ENCODE measurements at regions not wholly inside any gene's neighbourhood (a gene's known extent, or its start where the extent isn't known, plus 50 kb on each side); places are given as distances from the start of the nearest gene placed in this dataset.

DNA sequence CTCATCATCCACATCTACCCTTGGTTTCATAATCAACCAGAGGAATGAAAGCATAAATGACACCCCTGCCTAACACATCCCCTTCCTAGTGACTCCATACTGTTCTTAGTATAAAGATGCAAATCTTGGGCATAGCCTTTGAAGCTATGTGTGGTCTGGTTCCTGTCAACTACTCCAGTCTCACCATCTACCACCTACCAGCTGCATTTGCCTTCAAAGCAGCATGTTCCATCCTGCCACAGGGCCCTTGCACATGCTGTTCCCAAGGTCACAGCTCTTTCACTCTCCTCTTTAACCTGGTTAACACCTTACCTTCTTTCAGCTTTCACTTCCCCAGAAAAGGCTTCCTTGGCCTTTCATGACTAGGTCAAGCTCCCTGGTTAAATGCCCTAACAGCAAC, 62.3 kb upstream of the ARHGEF3 start:
- no peak overlapping the region for H3K9ac ChIP-seq
- TF ChIP-seq CTCF (IDR thresholded peaks at IDR 0.05), result no peak

GRCh38 chr3:56862352-56863062, 60.8 kb upstream of the ARHGEF3 start:
- H3K4me2 ChIP-seq (ENCODE audit: low read length), result peak overlapping the region; percentile 61
- H3K79me2 ChIP-seq, result peaks cover 9% of the 10 kb centered on the region
- H3K27ac ChIP-seq, result peak overlapping the region; percentile 34
- H3K36me3 ChIP-seq (ENCODE audit: control insufficient read depth, insufficient read depth, low read length), result no peaks in the 10 kb centered on the region
- H3K27me3 ChIP-seq (ENCODE audit: control insufficient read depth, insufficient read depth, low read length), result no peaks in the 10 kb centered on the region
- no peak overlapping the region for H3K4me3 ChIP-seq (ENCODE audit: low read depth, low read length)
- no peak for TF ChIP-seq CTCF (IDR thresholded peaks at IDR 0.05)
- no peak overlapping the region for H3K9ac ChIP-seq
- H3K4me1 ChIP-seq, result peaks cover 28% of the 10 kb centered on the region
- H2AFZ ChIP-seq, result peak overlapping the region; percentile 28
- no peaks in the 10 kb centered on the region for H3K9me3 ChIP-seq (ENCODE audit: control insufficient read depth, low read length)

More for the DNA sequence above, 62.3 kb upstream of the ARHGEF3 start:
- Histone ChIP-seq H3K27me3 (ENCODE audit: control insufficient read depth, insufficient read depth, low read length) (no peaks in the 10 kb centered on the region), H3K9me3 (ENCODE audit: control insufficient read depth, low read length) (no peaks in the 10 kb centered on the region), H3K4me1 (peaks cover 28% of the 10 kb centered on the region), H3K36me3 (ENCODE audit: control insufficient read depth, insufficient read depth, low read length) (no peaks in the 10 kb centered on the region), H2AFZ (no peak overlapping the region), H3K4me2 (ENCODE audit: low read length) (no peak overlapping the region), H3K79me2 (peaks cover 4% of the 10 kb centered on the region), H3K27ac (no peak overlapping the region), H3K4me3 (ENCODE audit: low read depth, low read length) (no peak overlapping the region)

DNA sequence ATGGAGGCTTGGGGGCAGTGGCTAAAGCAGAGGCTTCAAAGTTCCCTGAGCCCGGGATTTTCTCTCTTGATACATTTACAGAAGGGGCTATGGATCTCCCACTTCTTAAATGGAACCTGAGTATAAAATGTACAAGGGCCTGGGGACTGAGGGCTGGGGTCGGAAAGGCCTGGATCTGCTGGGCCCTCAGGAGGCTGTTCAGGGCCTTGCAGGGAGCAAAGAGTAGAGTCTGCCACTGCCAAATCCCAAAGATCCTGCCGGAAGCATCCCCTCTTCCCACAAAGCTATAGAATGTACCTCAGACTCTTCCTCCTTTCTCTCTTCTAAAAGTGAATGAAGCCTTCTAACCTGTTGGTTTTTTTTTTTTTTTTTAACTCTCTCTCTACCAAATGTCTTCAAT, 59.8 kb upstream of the ARHGEF3 start:
- Histone ChIP-seq H3K9me3 (ENCODE audit: control insufficient read depth, low read length) (no peaks in the 10 kb centered on the region), H3K27me3 (ENCODE audit: control insufficient read depth, insufficient read depth, low read length) (no peaks in the 10 kb centered on the region), H3K4me1 (peaks cover 28% of the 10 kb centered on the region), H3K4me3 (ENCODE audit: low read depth, low read length) (no peak overlapping the region), H3K27ac (no peak overlapping the region), H3K36me3 (ENCODE audit: control insufficient read depth, insufficient read depth, low read length) (no peaks in the 10 kb centered on the region), H3K4me2 (ENCODE audit: low read length) (peak overlapping the region; percentile 3), H2AFZ (no peak overlapping the region), H3K79me2 (peaks cover 9% of the 10 kb centered on the region), H3K9ac (no peak overlapping the region)
- no peak for TF ChIP-seq CTCF (IDR thresholded peaks at IDR 0.05)

DNA sequence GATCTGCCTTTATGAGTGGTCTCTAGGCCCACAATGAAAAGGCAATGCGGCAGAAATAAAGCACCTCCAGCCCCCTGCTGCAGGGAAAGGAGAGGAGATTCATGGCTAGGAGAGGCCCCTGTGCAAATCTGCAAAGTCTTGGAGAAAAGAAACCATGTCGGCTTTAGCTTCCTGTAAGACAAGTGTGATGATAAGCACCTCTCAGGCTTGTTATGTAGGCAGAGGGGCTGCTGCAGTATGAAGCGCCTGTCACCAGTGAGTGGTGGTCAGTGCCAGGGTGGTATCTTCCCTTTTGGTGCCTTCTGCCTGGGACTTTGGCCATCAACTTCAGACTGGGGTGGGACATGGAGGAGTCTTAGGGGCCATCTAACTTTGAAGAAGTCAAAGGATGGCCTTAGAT, 59.2 kb upstream of the ARHGEF3 start:
- no peak for TF ChIP-seq CTCF (IDR thresholded peaks at IDR 0.05)
- peak overlapping the region; percentile 3 for H3K4me2 ChIP-seq (ENCODE audit: low read length)
- peaks cover 28% of the 10 kb centered on the region for H3K4me1 ChIP-seq
- no peak overlapping the region for H3K9ac ChIP-seq
- no peak overlapping the region for H3K27ac ChIP-seq
- peaks cover 9% of the 10 kb centered on the region for H3K79me2 ChIP-seq
- no peaks in the 10 kb centered on the region for H3K9me3 ChIP-seq (ENCODE audit: control insufficient read depth, low read length)
- peak overlapping the region; percentile 57 for H2AFZ ChIP-seq
- no peaks in the 10 kb centered on the region for H3K36me3 ChIP-seq (ENCODE audit: control insufficient read depth, insufficient read depth, low read length)
- no peaks in the 10 kb centered on the region for H3K27me3 ChIP-seq (ENCODE audit: control insufficient read depth, insufficient read depth, low read length)
- no peak overlapping the region for H3K4me3 ChIP-seq (ENCODE audit: low read depth, low read length)

GRCh38 chr3:56860351-56860750, 58.6 kb upstream of the ARHGEF3 start:
- Histone ChIP-seq H3K79me2 (peaks cover 9% of the 10 kb centered on the region), H3K4me2 (ENCODE audit: low read length) (no peak overlapping the region), H3K27ac (no peak overlapping the region), H2AFZ (peak overlapping the region; percentile 57), H3K27me3 (ENCODE audit: control insufficient read depth, insufficient read depth, low read length) (no peaks in the 10 kb centered on the region), H3K9ac (no peak overlapping the region), H3K9me3 (ENCODE audit: control insufficient read depth, low read length) (no peaks in the 10 kb centered on the region), H3K4me1 (peaks cover 28% of the 10 kb centered on the region), H3K36me3 (ENCODE audit: control insufficient read depth, insufficient read depth, low read length) (no peaks in the 10 kb centered on the region), H3K4me3 (ENCODE audit: low read depth, low read length) (no peak overlapping the region)
- no peak for TF ChIP-seq CTCF (IDR thresholded peaks at IDR 0.05)

Measured in parathyroid adenoma (tissue), 2 donors.